Pons (tissue), 1 donor: ENCODE measurements at regions not wholly inside any gene's neighbourhood (a gene's known extent, or its start where the extent isn't known, plus 50 kb on each side); places are given as distances from the start of the nearest gene placed in this dataset.

Source experiments
- DNase-seq: peaks from one replicate; pipeline ENCODE4 v3.0.0-alpha.2; 2016; ENCODE audit warnings: low spot score

- no peak for DNase-seq
Measured at GRCh38 chr10:24793648-24794379, 70.1 kb upstream of the ARHGAP21 start.

- no peak for DNase-seq
Measured at GRCh38 chr10:24792638-24793037, 69.0 kb upstream of the ARHGAP21 start.

DNA sequence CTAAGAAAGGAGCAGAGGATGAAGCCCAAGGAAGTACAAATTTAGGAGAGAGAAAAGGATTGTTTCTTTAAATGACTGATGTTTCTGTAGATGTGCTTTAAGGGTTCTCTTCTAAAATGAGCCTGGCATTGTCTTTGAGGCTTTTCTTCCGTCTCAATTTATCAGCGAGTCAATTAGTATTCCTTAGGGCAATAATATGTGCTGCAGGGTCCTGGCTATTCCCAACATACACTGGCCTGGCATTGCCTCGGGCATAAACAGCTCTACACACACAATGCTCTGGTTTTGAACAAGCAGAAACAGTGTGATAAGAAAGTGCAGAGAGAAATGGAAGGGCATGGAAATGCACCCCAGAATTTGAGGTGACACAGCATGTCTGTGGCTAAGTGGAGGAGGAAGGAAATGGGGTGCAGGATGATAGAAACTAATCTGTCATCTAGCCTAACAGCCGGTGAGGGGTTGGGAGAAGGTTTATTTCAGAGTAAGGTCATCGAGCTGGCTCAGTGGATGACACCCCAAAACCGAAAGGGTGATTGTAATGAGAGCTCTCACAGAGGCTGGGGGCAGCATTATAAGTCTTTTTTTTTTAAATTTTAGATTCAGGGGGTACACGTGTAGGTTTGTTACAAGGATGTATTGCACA, 67.5 kb upstream of the ARHGAP21 start:
- no peak for DNase-seq

GRCh38 chr10:24790599-24790998, 66.9 kb upstream of the ARHGAP21 start:
- peak; percentile 97 for DNase-seq

DNA sequence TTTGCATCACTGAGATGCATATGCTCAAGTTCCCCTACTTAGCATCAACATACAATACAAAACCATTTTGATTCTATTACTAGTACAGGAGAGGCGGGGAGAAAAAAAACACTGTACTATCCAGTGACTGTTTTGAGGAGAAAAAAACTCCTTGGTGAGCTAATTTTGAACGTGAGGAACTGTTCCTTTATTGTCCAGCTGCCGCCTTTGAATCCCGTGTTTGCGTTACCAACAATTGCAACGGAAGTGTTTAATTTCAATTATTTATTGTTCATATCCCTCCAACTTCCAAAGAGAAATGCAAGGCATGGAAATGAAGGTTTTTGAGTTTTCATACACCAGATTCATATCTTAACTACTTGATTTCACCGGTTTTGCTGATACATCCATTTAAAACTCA, 66.4 kb upstream of the ARHGAP21 start:
- DNase-seq = peak; percentile 53

DNA sequence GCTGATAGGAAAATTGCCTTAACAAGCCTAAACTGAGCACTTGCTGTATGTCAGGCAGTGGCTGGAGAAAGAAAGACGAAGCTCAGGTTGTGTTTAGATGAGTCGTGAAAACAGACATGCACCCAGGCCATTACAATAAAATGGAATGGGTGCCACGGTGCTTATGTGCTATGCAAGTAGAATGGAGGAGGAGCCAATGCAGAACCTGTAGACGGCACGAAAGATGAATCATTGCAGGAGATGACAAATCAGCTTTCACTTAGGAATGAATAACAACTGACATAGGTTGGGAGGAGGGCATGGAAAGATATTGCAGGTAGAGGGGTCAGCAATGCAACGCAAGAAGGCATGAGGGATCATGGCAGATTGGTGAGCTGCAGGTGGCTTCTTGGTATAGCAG, 61.2 kb upstream of the ARHGAP21 start:
- DNase-seq = no peak

DNA sequence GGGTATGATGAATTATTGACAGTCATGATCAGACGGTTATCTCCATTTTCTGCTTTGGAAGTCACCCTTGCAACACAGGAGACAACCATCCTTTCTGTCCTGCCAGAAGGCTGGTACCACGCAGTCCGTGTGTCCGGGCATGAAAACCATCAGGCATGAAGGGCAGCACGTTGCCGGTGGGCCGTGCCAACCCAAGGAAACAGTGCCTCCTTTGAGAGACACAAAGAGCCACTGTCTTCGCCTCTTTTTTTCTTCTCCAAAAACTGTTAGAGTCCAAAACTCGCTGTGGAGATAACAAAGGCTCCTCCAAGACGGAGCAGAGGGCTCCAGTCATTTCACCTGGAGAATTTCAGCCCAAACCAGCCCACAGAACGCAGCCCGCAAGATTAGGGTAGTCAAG, 60.4 kb upstream of the ARHGAP21 start:
- peak; percentile 97 for DNase-seq

- DNase-seq = no peak
Measured at GRCh38 chr10:24783504-24783903, 59.8 kb upstream of the ARHGAP21 start.

- no peak for DNase-seq
Measured at GRCh38 chr10:24779737-24780136, 56.0 kb upstream of the ARHGAP21 start.

DNA sequence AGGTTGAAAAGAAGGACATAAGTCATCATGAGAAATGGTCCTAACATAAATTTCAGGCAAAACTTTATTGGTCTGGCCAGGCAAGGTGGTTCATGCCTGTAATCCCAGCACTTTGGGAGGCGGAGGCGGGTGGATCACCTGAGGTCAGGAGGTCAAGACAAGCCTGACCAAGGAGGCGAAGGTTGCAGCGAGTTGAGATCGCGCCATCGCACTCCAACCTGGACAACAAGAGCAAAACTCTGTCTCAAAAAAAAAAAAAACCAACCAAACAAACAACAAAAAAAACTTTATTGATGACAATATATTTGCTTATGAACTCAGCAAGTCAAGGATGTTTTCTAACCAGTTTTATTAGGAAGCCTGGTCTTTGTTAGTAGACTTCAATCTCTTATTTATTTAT, 54.6 kb upstream of the ARHGAP21 start:
- DNase-seq = no peak

DNA sequence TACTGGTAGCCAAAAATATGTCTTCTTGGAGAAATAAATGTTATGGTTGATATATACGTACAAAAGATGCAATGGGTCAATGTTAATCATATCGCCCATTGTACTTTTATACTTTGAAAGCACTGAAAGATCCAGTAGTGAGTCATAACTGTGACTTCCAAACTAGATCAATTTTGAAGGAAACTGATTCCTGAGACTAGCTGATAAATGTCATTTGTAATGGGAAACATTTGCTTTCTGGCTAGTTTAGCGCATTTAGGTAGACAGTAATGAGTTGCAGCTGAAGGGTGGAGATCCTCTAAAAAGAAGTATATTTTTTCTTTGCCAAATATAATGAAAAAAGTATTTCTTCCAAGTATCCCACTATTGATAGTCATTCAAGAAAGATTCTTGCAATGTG, 53.5 kb upstream of the ARHGAP21 start:
- no peak for DNase-seq

- no peak for DNase-seq
Measured at GRCh38 chr10:24773939-24774589, 50.4 kb upstream of the ARHGAP21 start.
